GM19452 (cell line): ENCODE measurements at regions not wholly inside any gene's neighbourhood (a gene's known extent, or its start where the extent isn't known, plus 50 kb on each side); places are given as distances from the start of the nearest gene placed in this dataset.
"Not testable (repeated sequence)": the region's sequence is repeated elsewhere in the genome, so short reads cannot be mapped to it uniquely, and the experiment has no call there.

Experiments used
- ATAC-seq: cut with Tn5 transposase; IDR thresholded peaks from one replicate; pipeline ENCODE4 v1.9.1; 2021; ENCODE audit not compliant: unreplicated experiment

- ATAC-seq, result not testable (repeated sequence)
These were observed 135.5 kb downstream of the NBPF8 start for GRCh38 chr1:120550335-120550734.

GRCh38 chr1:120552190-120552589, 137.4 kb downstream of the NBPF8 start:
- ATAC-seq, result not testable (repeated sequence)

GRCh38 chr1:120557605-120558302, 142.9 kb downstream of the NBPF8 start:
- ATAC-seq, result peak; percentile 6

GRCh38 chr1:120558303-120559060, 143.6 kb downstream of the NBPF8 start:
- peak; percentile 84 for ATAC-seq

- not testable (repeated sequence) for ATAC-seq
These were observed 146.9 kb downstream of the NBPF8 start for GRCh38 chr1:120561767-120562166.

GRCh38 chr1:120565396-120565795, 150.6 kb downstream of the NBPF8 start:
- not testable (repeated sequence) for ATAC-seq

GRCh38 chr1:120567620-120568019, 152.8 kb downstream of the NBPF8 start:
- ATAC-seq, result not testable (repeated sequence)

- not testable (repeated sequence) for ATAC-seq
These were observed 148.5 kb upstream of the NBPF26 start for GRCh38 chr1:120575201-120575600.

GRCh38 chr1:120582135-120582534, 141.6 kb upstream of the NBPF26 start:
- not testable (repeated sequence) for ATAC-seq

GRCh38 chr1:120586053-120586452, 137.7 kb upstream of the NBPF26 start:
- not testable (repeated sequence) for ATAC-seq

- not testable (repeated sequence) for ATAC-seq
These were observed 134.9 kb upstream of the NBPF26 start for GRCh38 chr1:120588811-120589210.

GRCh38 chr1:120591774-120592173, 132.0 kb upstream of the NBPF26 start:
- ATAC-seq, result not testable (repeated sequence)

GRCh38 chr1:120592943-120593342, 130.8 kb upstream of the NBPF26 start:
- not testable (repeated sequence) for ATAC-seq

- ATAC-seq, result not testable (repeated sequence)
These were observed 130.1 kb upstream of the NBPF26 start for GRCh38 chr1:120593648-120594047.

- ATAC-seq, result not testable (repeated sequence)
These were observed 125.3 kb upstream of the NBPF26 start for GRCh38 chr1:120598331-120598951.

GRCh38 chr1:120599511-120599910, 124.2 kb upstream of the NBPF26 start:
- ATAC-seq, result not testable (repeated sequence)

- ATAC-seq, result not testable (repeated sequence)
These were observed 123.2 kb upstream of the NBPF26 start for GRCh38 chr1:120600442-120601041.

GRCh38 chr1:120607882-120608281, 115.9 kb upstream of the NBPF26 start:
- not testable (repeated sequence) for ATAC-seq

GRCh38 chr1:120608314-120609014, 115.3 kb upstream of the NBPF26 start:
- not testable (repeated sequence) for ATAC-seq

- ATAC-seq, result not testable (repeated sequence)
These were observed 114.7 kb upstream of the NBPF26 start for GRCh38 chr1:120609015-120609573.
